ENCODE measurements at regions not wholly inside any gene's neighbourhood (a gene's known extent, or its start where the extent isn't known, plus 50 kb on each side); places are given as distances from the start of the nearest gene placed in this dataset.

DNA sequence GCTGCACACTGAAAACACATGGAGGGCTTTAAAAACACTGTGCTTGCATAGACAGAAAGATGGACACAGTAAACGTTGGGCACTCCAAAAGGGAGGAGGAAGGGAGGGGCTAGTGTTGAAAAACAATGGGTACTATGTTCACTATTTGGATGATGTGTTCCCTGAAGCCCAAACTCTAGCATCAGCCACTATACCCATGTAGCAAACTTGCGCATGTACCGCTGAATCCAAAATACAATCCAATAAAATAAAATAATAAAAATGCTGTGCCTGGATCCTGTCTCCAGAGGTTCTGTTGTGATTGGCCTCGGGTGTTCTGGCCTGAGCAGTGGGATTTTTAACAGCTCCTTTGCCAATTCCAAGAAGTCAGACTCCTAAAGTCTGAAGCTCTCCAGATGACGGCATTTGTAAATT, 166.0 kb downstream of the TMEM182 start:
- TF ChIP-seq, protein P1, sequence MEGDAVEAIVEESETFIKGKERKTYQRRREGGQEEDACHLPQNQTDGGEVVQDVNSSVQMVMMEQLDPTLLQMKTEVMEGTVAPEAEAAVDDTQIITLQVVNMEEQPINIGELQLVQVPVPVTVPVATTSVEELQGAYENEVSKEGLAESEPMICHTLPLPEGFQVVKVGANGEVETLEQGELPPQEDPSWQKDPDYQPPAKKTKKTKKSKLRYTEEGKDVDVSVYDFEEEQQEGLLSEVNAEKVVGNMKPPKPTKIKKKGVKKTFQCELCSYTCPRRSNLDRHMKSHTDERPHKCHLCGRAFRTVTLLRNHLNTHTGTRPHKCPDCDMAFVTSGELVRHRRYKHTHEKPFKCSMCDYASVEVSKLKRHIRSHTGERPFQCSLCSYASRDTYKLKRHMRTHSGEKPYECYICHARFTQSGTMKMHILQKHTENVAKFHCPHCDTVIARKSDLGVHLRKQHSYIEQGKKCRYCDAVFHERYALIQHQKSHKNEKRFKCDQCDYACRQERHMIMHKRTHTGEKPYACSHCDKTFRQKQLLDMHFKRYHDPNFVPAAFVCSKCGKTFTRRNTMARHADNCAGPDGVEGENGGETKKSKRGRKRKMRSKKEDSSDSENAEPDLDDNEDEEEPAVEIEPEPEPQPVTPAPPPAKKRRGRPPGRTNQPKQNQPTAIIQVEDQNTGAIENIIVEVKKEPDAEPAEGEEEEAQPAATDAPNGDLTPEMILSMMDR (conservative IDR thresholded peaks at IDR 0.05; ENCODE audit: low read depth, low read length), result no peak
- no peak for DNase-seq (ENCODE audit: low read depth)

DNA sequence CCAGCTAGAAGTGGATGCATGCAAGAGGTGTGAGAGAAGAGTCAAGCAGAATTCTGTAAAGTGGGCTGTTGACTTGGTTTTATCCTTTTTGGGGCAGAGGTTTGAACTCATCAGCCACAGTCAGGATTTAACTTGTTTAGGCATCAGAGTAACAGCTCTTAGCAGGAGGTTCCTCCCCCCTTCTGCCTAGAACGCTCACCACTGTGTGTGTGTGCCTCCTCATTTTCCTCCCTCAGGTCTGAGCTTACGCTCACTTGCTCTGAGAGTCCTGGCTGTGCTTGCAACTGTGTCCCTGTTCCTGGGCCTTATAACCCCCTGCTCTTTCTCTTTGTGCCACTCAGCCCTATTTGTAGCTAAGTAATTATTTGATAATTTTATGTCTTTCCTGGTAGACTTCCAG, 167.9 kb downstream of the TMEM182 start:
- DNase-seq (ENCODE audit: low read depth), result no peak
- TF ChIP-seq, protein P1 (conservative IDR thresholded peaks at IDR 0.05; ENCODE audit: low read depth, low read length), result no peak
- no peak overlapping the region for H3K4me3 ChIP-seq (ENCODE audit: low read length)

More for the DNA sequence above, 166.0 kb downstream of the TMEM182 start:
- no peak overlapping the region for H3K4me3 ChIP-seq (ENCODE audit: low read length)

GRCh38 chr2:102932501-102932900, 170.7 kb downstream of the TMEM182 start:
- TF ChIP-seq, protein P1 (conservative IDR thresholded peaks at IDR 0.05; ENCODE audit: low read depth, low read length), result no peak
- H3K4me3 ChIP-seq (ENCODE audit: low read length), result no peak overlapping the region
- DNase-seq (ENCODE audit: low read depth), result no peak

- no peak overlapping the region for H3K4me3 ChIP-seq (ENCODE audit: low read length)
- TF ChIP-seq, protein P1 (conservative IDR thresholded peaks at IDR 0.05; ENCODE audit: low read depth, low read length), result no peak
- no peak for DNase-seq (ENCODE audit: low read depth)
Observed at GRCh38 chr2:102939207-102939606, 177.4 kb downstream of the TMEM182 start.

DNA sequence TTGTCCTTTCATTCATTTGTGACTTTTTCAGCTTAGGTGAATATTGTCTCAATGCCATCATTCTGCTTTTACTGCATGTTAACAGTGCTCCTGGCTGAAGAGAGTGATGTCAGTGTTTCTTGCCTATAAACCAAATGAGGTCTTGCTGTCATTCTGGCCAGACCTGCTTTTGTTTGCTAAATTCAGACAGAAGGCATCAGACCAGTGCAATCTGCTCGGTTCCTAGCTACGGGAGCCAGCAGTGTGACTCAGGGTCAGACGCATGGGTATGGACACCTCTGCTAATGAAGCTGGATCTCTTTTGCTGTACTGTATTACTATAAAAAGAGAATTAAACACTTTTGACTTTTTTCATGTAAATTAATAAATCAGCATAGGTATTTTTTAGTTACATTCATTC, 178.9 kb downstream of the TMEM182 start:
- TF ChIP-seq, protein P1 (conservative IDR thresholded peaks at IDR 0.05; ENCODE audit: low read depth, low read length), result no peak
- H3K4me3 ChIP-seq (ENCODE audit: low read length), result no peak overlapping the region
- DNase-seq (ENCODE audit: low read depth), result no peak

DNA sequence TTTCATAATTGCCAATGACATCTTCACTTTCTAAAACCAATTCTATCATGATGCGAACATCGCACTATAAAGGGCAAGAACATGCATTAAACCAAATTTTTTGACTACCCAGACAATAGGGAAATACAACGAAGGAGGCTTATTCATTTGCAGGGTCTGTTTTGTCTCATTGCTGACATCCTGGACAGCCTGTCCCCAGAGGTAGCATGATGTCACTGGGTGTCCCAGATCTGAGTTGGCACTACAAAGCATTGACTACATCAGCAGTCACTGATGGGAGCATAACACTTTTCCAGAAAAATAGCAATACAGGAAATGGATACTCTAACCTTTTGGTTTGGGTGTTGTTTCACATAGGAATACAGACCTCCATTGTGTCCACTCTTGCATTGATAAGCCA, 180.3 kb downstream of the TMEM182 start:
- H3K4me3 ChIP-seq (ENCODE audit: low read length), result no peak overlapping the region
- TF ChIP-seq, protein P1 (conservative IDR thresholded peaks at IDR 0.05; ENCODE audit: low read depth, low read length), result no peak
- no peak for DNase-seq (ENCODE audit: low read depth)

DNA sequence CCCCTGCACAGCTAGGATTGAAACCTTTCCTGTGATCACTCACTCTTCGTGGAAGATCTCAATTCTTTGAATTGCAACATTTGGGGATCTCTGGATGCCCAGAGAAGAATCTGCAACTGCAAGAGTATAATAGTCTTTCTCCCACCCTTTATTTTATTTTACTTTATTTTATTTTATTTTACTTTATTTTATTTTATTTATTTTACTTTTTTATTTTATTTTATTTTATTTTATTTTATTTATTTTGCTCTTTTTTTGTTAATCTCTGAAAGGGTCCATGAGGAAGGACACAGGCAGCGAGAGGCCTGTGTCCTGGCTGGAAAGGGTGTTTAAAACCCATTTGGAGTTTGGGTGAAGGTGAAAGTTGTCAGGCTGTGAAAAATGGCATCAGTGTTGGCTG, 181.4 kb downstream of the TMEM182 start:
- no peak for DNase-seq (ENCODE audit: low read depth)
- TF ChIP-seq, protein P1 (conservative IDR thresholded peaks at IDR 0.05; ENCODE audit: low read depth, low read length), result no peak
- H3K4me3 ChIP-seq (ENCODE audit: low read length), result no peak overlapping the region

Measured in retinal pigment epithelial cell (primary cell).